BE2C (cell line): ENCODE measurements at regions not wholly inside any gene's neighbourhood (a gene's known extent, or its start where the extent isn't known, plus 50 kb on each side); places are given as distances from the start of the nearest gene placed in this dataset.

ENCODE experiments used
- DNase-seq: peaks from one replicate; pipeline ENCODE4 v3.0.0-alpha.2; 2020
- H3K27me3 ChIP-seq: fragments of 250-450 bp; sonication (Bioruptor Pico); 2 replicates; pipeline ENCODE4 v1.5.1; 2020; ENCODE audit warnings: mild to moderate bottlenecking
- H3K36me3 ChIP-seq: fragments of 250-450 bp; sonication (Bioruptor Pico); 2 replicates; pipeline ENCODE4 v1.5.1; 2020; ENCODE audit warnings: mild to moderate bottlenecking
- H3K4me1 ChIP-seq: fragments of 250-450 bp; sonication (Bioruptor Pico); 2 replicates; pipeline ENCODE4 v1.5.1; 2020
- H3K4me3 ChIP-seq: 2 replicates; pipeline ENCODE4 v1.5.1; 2011; ENCODE audit warnings: low read depth, low read length
- H3K9me3 ChIP-seq: fragments of 250-450 bp; sonication (Bioruptor Pico); 2 replicates; pipeline ENCODE4 v1.5.1; 2020
- CTCF ChIP-seq: IDR thresholded peaks from 2 replicates; pipeline ENCODE4 v1.5.1; 2012; ENCODE audit warnings: mild to moderate bottlenecking, low read depth, low read length

- Histone ChIP-seq H3K36me3 (no peaks in the 10 kb centered on the region), H3K4me1 (no peaks in the 10 kb centered on the region), H3K4me3 (no peak overlapping the region), H3K27me3 (no peaks in the 10 kb centered on the region), H3K9me3 (no peaks in the 10 kb centered on the region)
- no peak for TF ChIP-seq CTCF
- DNase-seq: no peak
Measured at GRCh38 chr2:147502711-147503290, 342.0 kb upstream of the ACVR2A start.

- no peaks in the 10 kb centered on the region for H3K9me3 ChIP-seq
- no peak for TF ChIP-seq CTCF
- no peaks in the 10 kb centered on the region for H3K4me1 ChIP-seq
- H3K27me3 ChIP-seq: no peaks in the 10 kb centered on the region
- no peak overlapping the region for H3K4me3 ChIP-seq
- DNase-seq: no peak
- no peaks in the 10 kb centered on the region for H3K36me3 ChIP-seq
Measured at GRCh38 chr2:147501968-147502367, 342.9 kb upstream of the ACVR2A start.

GRCh38 chr2:147500819-147501395 is 343.9 kb upstream of the ACVR2A start:
- Histone ChIP-seq H3K4me1 (no peaks in the 10 kb centered on the region), H3K4me3 (no peak overlapping the region), H3K9me3 (no peaks in the 10 kb centered on the region), H3K27me3 (no peaks in the 10 kb centered on the region), H3K36me3 (no peaks in the 10 kb centered on the region)
- DNase-seq: no peak
- TF ChIP-seq CTCF: no peak

DNA sequence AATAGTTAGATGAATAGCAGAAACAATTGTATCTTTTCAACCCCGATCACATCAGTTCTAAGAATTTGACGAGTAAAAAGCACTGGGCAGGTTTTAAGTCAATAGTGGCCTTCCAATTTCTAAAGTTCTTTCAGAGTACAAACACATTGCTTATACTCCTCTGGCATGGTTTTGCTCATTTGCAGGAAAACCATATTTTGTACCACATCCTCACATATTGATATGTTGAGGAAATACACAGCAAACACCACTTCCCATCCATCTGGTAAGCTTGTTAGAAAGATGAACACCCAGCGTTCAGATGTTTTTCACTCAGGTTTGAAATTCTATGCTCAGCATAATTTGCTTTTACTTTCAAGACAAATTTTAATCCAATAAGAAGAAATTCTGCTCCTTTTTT is 344.6 kb upstream of the ACVR2A start:
- Histone ChIP-seq H3K27me3 (no peaks in the 10 kb centered on the region), H3K4me3 (no peak overlapping the region), H3K4me1 (no peaks in the 10 kb centered on the region), H3K9me3 (no peaks in the 10 kb centered on the region), H3K36me3 (no peaks in the 10 kb centered on the region)
- no peak for TF ChIP-seq CTCF
- DNase-seq: no peak

GRCh38 chr2:147499785-147500184 is 345.0 kb upstream of the ACVR2A start:
- Histone ChIP-seq H3K4me1 (no peaks in the 10 kb centered on the region), H3K9me3 (no peaks in the 10 kb centered on the region), H3K4me3 (no peak overlapping the region), H3K27me3 (no peaks in the 10 kb centered on the region), H3K36me3 (no peaks in the 10 kb centered on the region)
- DNase-seq: no peak
- TF ChIP-seq CTCF: no peak

GRCh38 chr2:147495734-147496133 is 349.1 kb upstream of the ACVR2A start:
- Histone ChIP-seq H3K4me3 (no peak overlapping the region), H3K36me3 (no peaks in the 10 kb centered on the region), H3K9me3 (no peaks in the 10 kb centered on the region), H3K27me3 (no peaks in the 10 kb centered on the region), H3K4me1 (no peaks in the 10 kb centered on the region)
- no peak for TF ChIP-seq CTCF
- DNase-seq: no peak
